Activated naive CD4-positive, alpha-beta T cell treated with anti-CD3 and anti-CD28 coated beads, Interleukin-2, amount 50 U/mL, for 72 hours (primary cell): ENCODE measurements at regions not wholly inside any gene's neighbourhood (a gene's known extent, or its start where the extent isn't known, plus 50 kb on each side); places are given as distances from the start of the nearest gene placed in this dataset.
"Not testable (repeated sequence)": the region's sequence is repeated elsewhere in the genome, so short reads cannot be mapped to it uniquely, and the experiment has no call there.

Source experiments
- ATAC-seq, 2 donors: fragments of 150-1000 bp; cut with Tn5 transposase; 2 replicates each; pipeline ENCODE4 v1.10.0; 2021; ENCODE audit warnings: mild to moderate bottlenecking in 2 of 2, moderate library complexity in 2 of 2
- DNase-seq, 2 donors: peaks; one replicate each; pipeline ENCODE4 v3.0.0; 2021 to 2022; ENCODE audit warnings: low spot score in 2 of 2
- H3K27ac Mint-ChIP-seq, 2 donors: one replicate each; pipeline ENCODE4 v1.8.0; 2022; ENCODE audit warnings: mild to moderate bottlenecking in 2 of 2, mixed read lengths in 2 of 2
- H3K36me3 Mint-ChIP-seq, 2 donors: one replicate each; pipeline ENCODE4 v1.8.0; 2022; ENCODE audit warnings: mixed read lengths in 2 of 2
- H3K9me3 Mint-ChIP-seq, 2 donors: one replicate each; pipeline ENCODE4 v1.8.0; 2022; ENCODE audit warnings: mixed read lengths in 2 of 2

DNA sequence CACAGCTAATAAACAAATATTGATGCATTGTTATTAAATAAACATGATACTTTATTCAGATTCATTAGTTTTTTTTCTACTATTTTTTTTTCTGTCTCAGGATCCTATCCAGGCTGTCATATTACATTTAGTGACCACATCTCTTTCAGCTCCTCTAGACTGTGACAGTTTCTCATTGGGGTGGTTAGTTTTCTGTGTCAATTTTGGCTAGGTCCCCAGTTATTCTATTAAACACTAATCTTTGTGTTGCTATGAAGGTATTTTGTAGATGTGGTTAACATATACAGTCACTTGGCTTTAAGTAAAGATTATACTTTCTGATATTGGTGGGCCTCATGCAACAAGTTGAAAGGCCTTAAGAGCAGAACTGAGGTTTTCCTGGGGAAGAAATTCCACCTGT lies 563.0 kb downstream of the LRRC70 start:
- DNase-seq (no peak), ATAC-seq (no peak)
- H3K27ac Mint-ChIP-seq, result no peak overlapping the region
- peaks cover 0 to 4% of the 10 kb centered on the region in 2 donors for H3K9me3 Mint-ChIP-seq
- H3K36me3 Mint-ChIP-seq, result no peaks in the 10 kb centered on the region

DNA sequence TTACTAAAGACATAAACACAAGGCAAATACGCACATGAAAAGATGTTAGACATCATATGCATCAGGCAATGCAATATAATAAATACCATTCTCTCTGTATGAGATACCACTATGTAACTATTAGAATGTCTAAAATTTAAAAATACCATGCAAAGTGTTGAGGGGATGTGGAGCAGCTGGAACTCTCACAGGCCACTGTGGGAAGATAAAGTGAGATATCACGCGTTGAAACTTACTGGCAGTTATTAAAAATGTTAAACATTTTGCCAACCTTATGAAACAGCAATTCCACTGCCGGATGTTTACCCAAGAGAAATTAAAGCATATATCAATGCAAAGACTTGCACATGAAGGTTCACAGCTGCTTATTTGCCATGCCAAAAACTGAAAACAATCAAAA lies 556.7 kb downstream of the LRRC70 start:
- DNase-seq, result no peak
- Mint-ChIP-seq H3K27ac (no peak overlapping the region), H3K36me3 (no peaks in the 10 kb centered on the region), H3K9me3 (no peaks in the 10 kb centered on the region)
- ATAC-seq, result no peak

DNA sequence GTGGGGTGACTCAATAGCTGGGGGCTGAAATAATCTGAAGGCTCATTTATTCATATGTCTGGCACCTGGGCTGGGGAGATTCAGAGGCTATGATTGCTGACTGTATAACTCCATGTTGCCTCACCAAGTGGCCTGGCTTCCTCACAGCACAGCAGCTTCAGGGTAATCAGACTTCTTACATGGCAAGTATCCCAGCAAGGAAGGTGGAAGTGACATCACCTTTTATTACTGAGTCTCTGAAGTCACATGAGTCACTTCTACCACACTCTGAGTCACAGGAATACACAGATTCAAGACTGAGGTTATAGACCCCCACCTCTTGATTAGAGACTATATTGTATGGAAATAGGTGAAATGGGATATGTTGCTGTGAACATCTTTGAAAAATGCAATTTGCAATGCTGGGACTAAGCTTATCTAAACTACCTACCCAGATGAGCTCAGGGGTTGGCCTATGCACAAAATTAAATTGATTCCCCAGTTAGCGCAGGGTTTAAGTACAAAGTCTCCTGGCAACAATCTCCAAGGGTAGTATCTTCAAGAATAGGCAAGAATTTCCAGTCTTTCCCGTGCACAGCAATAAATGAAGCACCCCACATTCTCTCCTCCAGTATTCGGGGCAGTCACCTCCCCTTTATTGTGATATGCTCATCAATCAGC lies 553.1 kb downstream of the LRRC70 start:
- Mint-ChIP-seq H3K27ac (no peak overlapping the region), H3K9me3 (no peaks in the 10 kb centered on the region), H3K36me3 (no peaks in the 10 kb centered on the region)
- no peak for DNase-seq
- ATAC-seq, result no peak

DNA sequence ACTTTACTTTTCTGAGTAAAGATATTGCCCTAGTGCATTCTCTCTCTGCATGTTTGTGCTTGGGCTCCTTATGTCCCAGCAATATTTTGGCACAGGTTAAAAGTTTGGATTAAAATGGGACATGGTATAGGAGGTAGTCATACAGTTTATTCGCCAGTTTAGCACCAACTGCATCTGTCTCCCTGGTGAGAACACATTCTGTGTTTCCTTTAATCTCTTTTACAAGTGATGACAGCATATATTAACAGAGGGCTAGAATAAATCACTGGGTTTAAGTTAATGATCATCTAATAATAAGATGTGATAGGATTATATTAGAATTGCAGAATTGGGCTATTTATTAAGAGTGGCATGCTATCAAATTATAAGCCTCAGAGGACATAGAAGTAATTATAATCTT lies 550.1 kb downstream of the LRRC70 start:
- Mint-ChIP-seq H3K36me3 (no peaks in the 10 kb centered on the region), H3K9me3 (no peaks in the 10 kb centered on the region), H3K27ac (no peak overlapping the region)
- ATAC-seq (no peak), DNase-seq (no peak)

DNA sequence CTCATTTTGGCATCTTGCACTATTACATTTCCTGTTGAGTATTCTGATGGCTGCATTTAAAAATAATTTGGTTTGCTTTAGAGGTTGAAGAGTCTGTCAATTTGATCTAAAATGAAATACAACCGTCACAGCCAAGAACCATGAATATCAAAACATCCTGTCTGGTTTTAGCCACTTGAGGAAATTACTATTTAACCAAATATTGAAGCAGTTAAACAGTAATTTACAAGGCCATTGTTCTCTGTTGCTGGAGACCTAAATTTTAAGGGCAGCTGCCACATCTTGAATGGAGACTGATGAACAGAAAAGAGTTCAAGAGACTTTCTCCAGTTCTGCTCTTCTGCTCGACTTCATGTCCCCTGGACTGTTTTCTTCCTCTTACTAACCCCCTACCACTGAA lies 549.4 kb downstream of the LRRC70 start:
- Mint-ChIP-seq H3K9me3 (no peaks in the 10 kb centered on the region), H3K36me3 (no peaks in the 10 kb centered on the region), H3K27ac (no peak overlapping the region)
- ATAC-seq (no peak), DNase-seq (no peak)

DNA sequence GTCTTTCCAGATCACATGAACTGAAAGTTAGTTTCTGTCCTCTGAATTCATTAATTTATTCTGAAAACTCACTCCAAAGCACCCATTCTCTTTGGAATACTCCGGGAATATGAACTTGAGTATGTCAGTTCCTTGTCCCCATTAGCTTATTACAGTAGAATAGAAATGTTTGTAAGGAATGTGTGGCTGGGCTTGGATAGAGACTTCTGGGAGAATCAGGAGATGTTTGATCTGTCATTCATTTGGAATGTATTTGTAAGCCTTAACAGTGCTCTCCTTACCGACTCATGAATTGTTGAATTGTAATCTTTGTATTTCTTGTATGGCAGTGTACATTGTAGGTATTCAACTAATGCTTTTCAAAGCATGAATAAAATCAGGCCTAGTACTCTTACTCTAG lies 548.4 kb downstream of the LRRC70 start:
- Mint-ChIP-seq H3K36me3 (no peaks in the 10 kb centered on the region), H3K9me3 (no peaks in the 10 kb centered on the region), H3K27ac (no peak overlapping the region)
- no peak for DNase-seq
- no peak for ATAC-seq

DNA sequence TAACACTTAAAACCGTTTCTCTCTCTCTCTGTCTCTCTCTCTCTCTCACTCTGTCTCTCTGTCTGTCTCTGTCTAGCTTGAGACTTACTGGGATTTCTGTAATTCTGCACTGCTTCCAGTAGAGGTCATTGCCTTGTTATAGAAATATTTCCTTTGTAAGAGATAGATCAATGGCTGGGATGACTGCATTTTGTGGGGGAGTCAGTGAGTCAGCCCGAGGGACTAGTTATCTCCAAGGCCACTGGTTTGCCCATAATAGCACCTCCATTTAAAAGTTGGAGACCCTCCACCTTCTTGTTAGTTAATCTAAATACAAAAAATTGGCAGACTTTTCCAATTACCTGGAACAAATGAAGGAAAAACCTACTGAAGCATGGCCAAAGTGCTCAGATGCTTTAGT lies 547.2 kb downstream of the LRRC70 start:
- no peaks in the 10 kb centered on the region for H3K36me3 Mint-ChIP-seq
- peak in 1 of 2 donors; percentile 44 for ATAC-seq
- no peaks in the 10 kb centered on the region for H3K9me3 Mint-ChIP-seq
- no peak overlapping the region for H3K27ac Mint-ChIP-seq
- no peak for DNase-seq

DNA sequence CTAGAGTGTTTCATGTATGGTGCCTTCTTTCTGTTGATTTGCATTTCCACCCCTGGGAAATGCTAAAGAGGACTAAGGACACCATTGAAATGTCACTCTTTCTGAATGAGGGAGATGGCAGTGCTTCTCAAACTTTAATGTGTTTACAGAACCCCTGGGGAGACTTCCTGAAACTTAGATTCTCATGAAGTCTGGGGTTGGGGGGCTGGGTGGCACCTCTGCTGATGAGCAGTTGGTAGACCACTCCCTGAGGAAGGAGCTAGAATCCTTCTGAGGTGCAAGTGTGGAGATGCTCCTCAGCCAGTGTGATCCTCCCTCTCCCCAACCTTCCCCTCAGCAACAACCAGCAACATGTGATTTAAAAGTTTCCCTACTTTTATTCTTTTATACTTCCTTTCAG lies 546.8 kb downstream of the LRRC70 start:
- no peaks in the 10 kb centered on the region for H3K36me3 Mint-ChIP-seq
- ATAC-seq (no peak), DNase-seq (no peak)
- no peaks in the 10 kb centered on the region for H3K9me3 Mint-ChIP-seq
- H3K27ac Mint-ChIP-seq, result no peak overlapping the region

DNA sequence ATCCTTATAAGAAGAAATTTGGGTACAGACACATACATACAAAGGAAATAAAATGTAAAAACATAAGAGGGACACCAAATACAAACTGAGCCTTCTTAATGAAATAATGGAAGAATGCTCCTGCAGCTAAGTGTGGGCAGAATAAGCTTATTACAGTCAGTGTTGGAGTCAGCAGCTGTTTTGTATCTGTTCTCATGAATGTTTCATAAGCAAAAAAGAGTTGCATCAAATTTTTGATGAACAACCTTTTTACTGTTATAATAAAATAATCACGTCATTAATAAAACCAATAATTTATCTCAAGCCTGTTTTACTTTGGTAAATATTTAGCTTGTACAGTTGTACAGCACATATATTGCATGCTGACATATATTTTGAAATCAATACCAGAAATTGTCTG lies 545.6 kb downstream of the LRRC70 start:
- H3K27ac Mint-ChIP-seq, result no peak overlapping the region
- DNase-seq (no peak), ATAC-seq (no peak)
- H3K9me3 Mint-ChIP-seq, result no peaks in the 10 kb centered on the region
- H3K36me3 Mint-ChIP-seq, result no peaks in the 10 kb centered on the region

DNA sequence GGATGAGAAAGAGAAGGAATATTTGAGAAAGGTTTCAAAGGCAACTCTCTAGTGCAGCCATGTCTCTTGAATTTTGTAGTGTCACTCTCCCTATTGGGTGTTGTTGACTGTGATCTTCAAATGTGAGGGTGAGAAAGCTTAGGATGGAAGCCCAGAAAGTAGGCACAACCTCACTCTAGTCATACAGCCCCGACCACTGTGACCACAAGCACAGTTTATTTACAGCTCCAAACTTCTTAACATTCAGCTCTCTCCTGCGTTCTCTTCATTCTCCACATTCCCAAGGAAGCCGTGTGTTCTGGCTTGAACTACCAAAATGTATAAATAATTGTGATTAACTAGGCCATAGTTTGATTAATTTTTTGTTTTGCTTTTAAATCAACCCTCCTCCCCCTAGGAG lies 542.9 kb downstream of the LRRC70 start:
- no peak for ATAC-seq
- no peak overlapping the region for H3K27ac Mint-ChIP-seq
- H3K36me3 Mint-ChIP-seq, result no peaks in the 10 kb centered on the region
- DNase-seq, result no peak
- H3K9me3 Mint-ChIP-seq, result no peaks in the 10 kb centered on the region

DNA sequence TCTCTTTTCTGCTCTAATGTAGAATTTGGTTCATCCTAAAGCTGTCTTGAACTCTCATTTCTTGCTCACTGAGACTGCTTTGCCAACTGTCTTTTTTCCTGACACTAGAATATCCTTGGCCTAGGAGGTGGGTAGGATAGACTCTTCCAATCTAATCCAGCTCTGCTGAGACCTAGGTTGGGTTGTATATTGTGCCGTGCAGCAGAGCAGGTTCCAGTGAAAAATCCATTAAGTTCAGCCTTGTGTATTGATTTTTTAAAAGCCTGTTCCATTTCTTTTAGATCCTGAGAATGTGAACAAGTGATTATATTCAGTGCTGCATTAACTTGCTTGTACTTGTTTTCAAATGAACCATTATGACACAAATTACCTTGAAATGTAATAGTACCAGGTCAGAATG lies 539.6 kb downstream of the LRRC70 start:
- no peaks in the 10 kb centered on the region for H3K9me3 Mint-ChIP-seq
- DNase-seq, result no peak
- ATAC-seq, result no peak
- H3K27ac Mint-ChIP-seq, result no peak overlapping the region
- H3K36me3 Mint-ChIP-seq, result no peaks in the 10 kb centered on the region

DNA sequence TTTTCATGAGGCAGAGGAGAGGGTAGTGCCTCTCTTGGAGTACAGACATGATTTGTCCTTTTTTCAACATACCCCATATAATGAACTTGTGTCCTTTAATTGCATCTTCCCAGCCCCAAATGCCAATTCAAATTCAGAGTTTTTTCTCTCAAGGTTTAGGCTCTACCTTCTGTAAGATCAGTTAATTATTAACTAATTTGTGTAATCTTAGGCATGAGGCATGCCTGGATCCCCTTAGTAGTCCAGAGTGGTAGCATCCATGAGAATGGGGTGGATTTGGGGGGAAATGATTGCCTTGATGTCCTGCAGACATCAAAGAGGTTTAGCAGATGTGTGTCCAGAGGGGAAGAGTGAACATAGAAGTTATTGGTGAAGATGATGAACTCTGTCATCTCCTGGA lies 533.3 kb downstream of the LRRC70 start:
- H3K9me3 Mint-ChIP-seq, result peaks cover 0 to 5% of the 10 kb centered on the region in 2 donors
- H3K27ac Mint-ChIP-seq, result no peak overlapping the region
- no peaks in the 10 kb centered on the region for H3K36me3 Mint-ChIP-seq
- ATAC-seq, result no peak
- DNase-seq, result no peak

DNA sequence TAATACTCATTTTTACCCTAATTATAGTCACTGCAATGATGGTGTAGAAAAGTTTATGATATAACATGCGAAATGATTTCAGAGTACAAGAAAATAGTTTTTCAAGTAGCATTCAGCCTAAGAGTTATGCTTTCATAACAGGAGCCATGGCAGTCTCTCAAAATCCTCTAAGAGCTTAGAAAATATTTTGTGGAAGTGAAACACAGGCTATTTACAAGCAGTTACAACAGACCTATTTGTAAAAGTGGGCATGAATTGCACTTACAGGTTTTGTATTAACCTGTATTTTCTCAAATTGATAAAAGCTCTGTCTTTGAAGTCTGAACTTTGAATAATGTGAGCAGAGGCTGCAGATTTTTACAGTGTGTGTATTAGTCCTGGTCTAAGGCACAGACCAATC lies 523.3 kb downstream of the LRRC70 start:
- Mint-ChIP-seq H3K27ac (no peak overlapping the region), H3K36me3 (no peaks in the 10 kb centered on the region)

DNA sequence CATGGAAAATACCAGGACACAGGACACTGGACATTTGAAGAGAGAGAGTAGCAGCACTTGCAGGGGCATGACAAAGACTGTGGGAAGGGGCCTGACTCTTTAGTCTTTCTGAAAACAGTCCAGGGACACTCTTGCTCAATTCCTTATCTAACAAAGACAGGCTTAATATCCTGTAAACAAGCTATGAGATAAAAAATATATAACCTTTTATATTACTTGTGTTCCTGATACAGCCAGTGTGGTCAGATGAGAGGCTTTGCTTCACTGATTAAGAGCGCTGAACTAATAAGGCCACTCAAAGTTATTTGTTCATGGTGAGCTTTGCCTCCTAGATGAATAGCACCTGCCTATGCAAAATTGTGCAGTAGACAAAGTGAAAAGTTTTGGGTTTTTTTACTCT lies 518.7 kb downstream of the LRRC70 start:
- H3K9me3 Mint-ChIP-seq, result peaks cover 5% of the 10 kb centered on the region in 2 donors
- no peak overlapping the region for H3K27ac Mint-ChIP-seq
- DNase-seq (no peak), ATAC-seq (no peak)
- no peaks in the 10 kb centered on the region for H3K36me3 Mint-ChIP-seq

More for the DNA sequence above, 523.3 kb downstream of the LRRC70 start:
- no peak for DNase-seq
- peaks cover 0 to 4% of the 10 kb centered on the region in 2 donors for H3K9me3 Mint-ChIP-seq
- no peak for ATAC-seq

DNA sequence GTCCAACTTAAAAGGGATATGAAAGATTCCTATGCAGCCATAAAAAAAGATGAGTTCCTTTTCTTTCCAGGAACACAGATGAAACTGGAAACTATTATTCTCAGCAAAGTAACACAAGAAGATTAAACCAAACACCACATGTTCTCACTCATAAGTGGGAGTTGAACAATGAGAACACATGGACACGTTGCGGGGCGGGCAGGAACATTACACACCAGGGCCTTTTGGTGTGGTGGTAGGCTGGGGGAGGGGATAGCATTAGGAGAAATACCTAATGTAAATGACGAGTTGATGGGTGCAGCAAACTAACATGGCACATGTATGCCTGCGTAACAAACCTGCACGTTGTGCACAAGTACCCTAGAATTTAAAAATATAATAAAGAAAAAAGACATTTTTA lies 516.1 kb downstream of the LRRC70 start:
- ATAC-seq, result no peak
- Mint-ChIP-seq H3K9me3 (peaks cover 5 to 7% of the 10 kb centered on the region in 2 donors), H3K36me3 (no peaks in the 10 kb centered on the region), H3K27ac (no peak overlapping the region)
- DNase-seq, result no peak

DNA sequence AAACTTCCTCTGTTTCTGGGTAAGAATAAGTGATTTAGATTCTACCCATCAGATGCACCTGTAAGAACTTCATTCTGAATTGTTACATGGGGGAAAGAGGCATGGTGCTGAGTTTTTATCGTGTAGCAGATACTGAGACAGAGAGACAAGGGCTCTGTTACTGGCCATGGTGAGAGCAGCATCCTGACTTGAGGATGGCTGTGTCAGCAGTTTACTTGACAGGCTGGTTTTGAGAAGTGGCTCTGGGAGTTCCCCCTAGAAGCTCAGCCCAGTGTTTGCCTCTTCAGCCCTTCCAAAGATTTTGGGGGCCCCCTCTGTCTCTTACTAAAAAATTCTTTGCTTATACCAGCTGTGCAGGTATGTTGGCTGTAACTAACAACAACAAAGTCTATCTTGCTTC lies 510.5 kb downstream of the LRRC70 start:
- Mint-ChIP-seq H3K27ac (no peak overlapping the region), H3K36me3 (no peaks in the 10 kb centered on the region), H3K9me3 (peaks cover 5 to 7% of the 10 kb centered on the region in 2 donors)
- DNase-seq (no peak), ATAC-seq (no peak)

DNA sequence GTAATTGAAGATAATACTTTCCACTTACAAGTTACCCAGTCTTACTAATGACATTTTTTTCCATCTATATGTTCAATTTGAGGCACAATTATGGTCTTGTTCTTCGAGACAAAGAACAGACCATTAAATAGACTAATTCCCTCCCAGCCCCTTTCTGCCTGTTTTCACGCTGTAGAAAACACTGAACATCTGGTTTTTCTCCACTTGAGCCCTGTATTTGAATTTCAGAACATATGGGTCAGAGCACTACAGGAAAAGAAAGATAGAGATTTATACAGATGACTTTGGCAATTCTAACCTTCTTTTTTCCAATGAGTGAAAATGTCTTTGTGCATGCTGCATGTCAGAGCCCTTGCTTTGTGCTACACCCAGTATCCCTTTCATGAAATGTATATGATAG lies 506.9 kb downstream of the LRRC70 start:
- H3K27ac Mint-ChIP-seq, result no peak overlapping the region
- no peak for ATAC-seq

DNA sequence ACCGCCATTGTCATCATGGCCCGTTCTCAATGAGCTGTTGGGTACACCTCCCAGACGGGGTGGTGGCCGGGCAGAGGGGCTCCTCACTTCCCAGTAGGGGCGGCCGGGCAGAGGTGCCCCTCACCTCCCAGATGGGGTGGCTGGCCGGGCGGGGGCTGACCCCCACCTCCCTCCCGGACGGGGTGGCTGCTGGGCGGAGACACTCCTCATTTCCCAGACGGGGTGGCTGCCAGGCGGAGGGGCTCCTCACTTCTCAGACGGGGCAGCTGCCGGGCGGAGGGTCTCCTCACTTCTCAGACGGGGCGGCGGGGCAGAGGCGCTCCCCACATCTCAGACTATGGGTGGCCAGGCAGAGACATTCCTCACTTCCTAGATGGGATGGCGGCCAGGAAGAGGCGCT lies 505.1 kb downstream of the LRRC70 start:
- H3K36me3 Mint-ChIP-seq, ATAC-seq, H3K27ac Mint-ChIP-seq, H3K9me3 Mint-ChIP-seq, DNase-seq: not testable (repeated sequence)

More for the DNA sequence above, 506.9 kb downstream of the LRRC70 start:
- no peak for DNase-seq
- Mint-ChIP-seq H3K9me3 (no peaks in the 10 kb centered on the region), H3K36me3 (no peaks in the 10 kb centered on the region)

DNA sequence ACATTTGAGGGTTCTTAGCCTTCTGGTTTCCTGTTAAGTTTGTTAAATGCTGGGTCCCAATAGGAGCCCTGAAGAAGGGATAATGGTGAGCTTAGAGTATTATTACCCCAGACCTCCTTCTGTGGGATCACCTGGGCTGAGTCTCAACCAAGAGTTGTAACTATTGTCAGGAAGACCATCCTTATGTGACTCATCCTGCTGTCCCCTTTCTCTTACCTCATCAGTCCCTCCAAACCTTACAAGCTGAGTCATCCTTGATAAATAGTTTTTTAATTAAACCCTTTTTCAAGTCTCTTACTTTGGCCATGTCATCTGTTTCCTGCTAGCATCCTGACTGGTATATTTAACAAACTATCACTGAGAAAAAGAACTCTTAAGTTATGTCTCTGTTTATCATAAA lies 502.8 kb downstream of the LRRC70 start:
- DNase-seq, result no peak
- Mint-ChIP-seq H3K9me3 (peaks cover 0 to 11% of the 10 kb centered on the region in 2 donors), H3K27ac (no peak overlapping the region), H3K36me3 (no peaks in the 10 kb centered on the region)
- ATAC-seq, result no peak
